Endothelial cell of umbilical vein (primary cell): ENCODE measurements at regions not wholly inside any gene's neighbourhood (a gene's known extent, or its start where the extent isn't known, plus 50 kb on each side); places are given as distances from the start of the nearest gene placed in this dataset.

Experiments used
- BruUV-seq: library from RNA; stranded (reverse); fragments of 400-500 nt; replicated peaks from 2 replicates; lab custom pipeline; 2021; lab: Mats Ljungman, UMichigan
- CTCF ChIA-PET: fragments of 300-600, 350-600 bp; sonication (Branson Sonifier 250); formaldehyde crosslinking; loops from one replicate; lab custom pipeline; 2021; ENCODE audit warnings: antibody characterized with exemption, inconsistent platforms; lab: Charles Lee
- POLR2A ChIA-PET: fragments of 300-600, 350-600 bp; sonication (Branson Sonifier 250); formaldehyde crosslinking; loops from one replicate; lab custom pipeline; 2021; ENCODE audit warnings: antibody characterized with exemption, inconsistent platforms; lab: Charles Lee
- DNase-seq: peaks from one replicate; pipeline ENCODE4 v3.0.0-alpha.2; 2011; ENCODE audit warnings: low read depth, low spot score
- FAIRE-seq: peaks from 2 replicates; lab custom pipeline; 2011; peaks lifted over from hg19 to GRCh38; lab: Jason Lieb, UNC
- H2AFZ ChIP-seq: 2 replicates; pipeline ENCODE4 v1.6.0; 2012; ENCODE audit warnings: low read depth, low read length, control low read depth, inconsistent platforms
- H3K27ac ChIP-seq: 2 replicates; pipeline ENCODE4 v1.5.1; 2011; ENCODE audit warnings: low read depth, mild to moderate bottlenecking, control low read depth, low read length, moderate library complexity; ENCODE audit not compliant: insufficient read depth
- H3K27me3 ChIP-seq, 2 experiments: 2 replicates each; pipeline versions ENCODE4 v1.6.0 to v1.6.1; 2011; ENCODE audit warnings: low read length in 2 of 2, mixed read lengths in 1 of 2; ENCODE audit not compliant: control insufficient read depth in 2 of 2, insufficient read depth in 2 of 2
- H3K36me3 ChIP-seq, 2 experiments: 2 replicates in 1 of 2; 3 replicates in 1 of 2; pipeline ENCODE4 v1.5.1; 2011; ENCODE audit warnings: low read length in 2 of 2, mild to moderate bottlenecking in 1 of 2, moderate library complexity in 1 of 2; ENCODE audit not compliant: control insufficient read depth in 2 of 2, insufficient read depth in 2 of 2; ENCODE audit errors: extremely low read depth in 1 of 2
- H3K4me1 ChIP-seq: 3 replicates; pipeline ENCODE4 v1.5.1; 2011; ENCODE audit warnings: mild to moderate bottlenecking, low read length; ENCODE audit not compliant: control insufficient read depth, insufficient read depth; ENCODE audit errors: extremely low read depth
- H3K4me2 ChIP-seq: 2 replicates; pipeline ENCODE4 v1.6.1; 2011; ENCODE audit warnings: low read length, control low read depth, mixed read lengths; ENCODE audit not compliant: insufficient read depth
- H3K4me3 ChIP-seq, 3 experiments: fragments of 200-600 bp in 1 of 3; sonication (generic), shearing (Covaris generic) in 1 of 3; replicated peaks in 1 of 3; 2 replicates each; pipeline ENCODE4 v1.5.1; 2011 to 2016; ENCODE audit warnings: control low read depth in 3 of 3, low read length in 3 of 3, mild to moderate bottlenecking in 2 of 3, inconsistent platforms in 1 of 3, low read depth in 1 of 3, moderate library complexity in 1 of 3; ENCODE audit not compliant: insufficient read depth in 1 of 3
- H3K79me2 ChIP-seq: 2 replicates; pipeline ENCODE4 v1.6.0; 2012; ENCODE audit warnings: low read length, inconsistent platforms; ENCODE audit not compliant: control insufficient read depth, insufficient read depth
- H3K9ac ChIP-seq: replicated peaks from 2 replicates; pipeline ENCODE3; 2011; ENCODE audit warnings: low read length, control low read depth; ENCODE audit not compliant: insufficient read depth; ENCODE audit errors: extremely low read depth
- H3K9me1 ChIP-seq: replicated peaks from 3 replicates; pipeline ENCODE4 v1.6.0; 2011; ENCODE audit warnings: mild to moderate bottlenecking, low read length; ENCODE audit not compliant: control insufficient read depth, insufficient read depth; ENCODE audit errors: extremely low read depth
- H3K9me3 ChIP-seq: replicated peaks from 2 replicates; pipeline ENCODE4 v1.5.1; 2012; ENCODE audit warnings: low read length, inconsistent platforms; ENCODE audit not compliant: control insufficient read depth, insufficient read depth
- H4K20me1 ChIP-seq: replicated peaks from 2 replicates; pipeline ENCODE3; 2011; ENCODE audit warnings: mild to moderate bottlenecking, low read length; ENCODE audit not compliant: control insufficient read depth, insufficient read depth; ENCODE audit errors: extremely low read depth
- CTCF ChIP-seq, 2 donors: IDR thresholded peaks; 1 replicate in 1 of 2; 2 replicates in 1 of 2; pipeline ENCODE4 v1.5.1; 2011; ENCODE audit warnings: low read length in 2 of 2, mild to moderate bottlenecking in 2 of 2, moderate library complexity in 2 of 2, control low read depth in 1 of 2, inconsistent platforms in 1 of 2, low read depth in 1 of 2; ENCODE audit not compliant: insufficient read depth in 1 of 2; ENCODE audit errors: extremely low read depth in 1 of 2
- EZH2 ChIP-seq: IDR thresholded peaks from 2 replicates; pipeline ENCODE4 v1.6.1; 2012; ENCODE audit warnings: borderline replicate concordance, low read depth, mild to moderate bottlenecking, moderate library complexity, low read length, inconsistent platforms; ENCODE audit not compliant: severe bottlenecking
- FOS ChIP-seq: IDR thresholded peaks from 2 replicates; pipeline ENCODE4 v1.6.1; 2011; ENCODE audit warnings: mild to moderate bottlenecking, low read length, moderate library complexity, borderline replicate concordance; ENCODE audit not compliant: insufficient read depth
- GATA2 ChIP-seq: IDR thresholded peaks from 2 replicates; pipeline ENCODE4 v1.7.0; 2011; ENCODE audit warnings: low read depth, mild to moderate bottlenecking, moderate library complexity, mixed read lengths, low read length; ENCODE audit not compliant: insufficient read length, insufficient read depth
- JUN ChIP-seq: IDR thresholded peaks from 2 replicates; pipeline ENCODE4 v1.6.1; 2011; ENCODE audit warnings: borderline replicate concordance, low read depth; ENCODE audit not compliant: insufficient read length, insufficient read depth
- MYC ChIP-seq: IDR thresholded peaks from one replicate; pipeline ENCODE4 v1.6.1; 2011; ENCODE audit warnings: mild to moderate bottlenecking, low read depth, low read length
- POLR2A ChIP-seq: IDR thresholded peaks from 2 replicates; pipeline ENCODE4 v1.6.1; 2012; ENCODE audit warnings: low read depth, mild to moderate bottlenecking, control low read depth, low read length
- POLR2AphosphoS5 ChIP-seq: IDR thresholded peaks from 2 replicates; pipeline ENCODE4 v1.6.1; 2012; ENCODE audit warnings: low read depth, mild to moderate bottlenecking, control low read depth, low read length, moderate library complexity; ENCODE audit not compliant: insufficient read depth
- dilution Hi-C: fragments of 300-500 bp; cut with MboI; formaldehyde crosslinking; loops from one replicate; pipeline ENCODE4 v1.15.0; 2019; ENCODE audit warnings: low sequenced_read_pairs; ENCODE audit not compliant: extremely low pct_ligation_motif_present
- intact Hi-C: fragments of 100-400 bp; cut with micrococcal nuclease; formaldehyde crosslinking; loops from one replicate; pipeline ENCODE4 v1.10.0; 2022
- TF ChIP-seq, protein P1 (sequence below): IDR thresholded peaks from 2 replicates; pipeline ENCODE4 v1.6.1; 2011; ENCODE audit not compliant: insufficient read depth, insufficient read length

GRCh38 chr3:30097022-30097650, 509.3 kb upstream of the TGFBR2 start:
- FAIRE-seq (no peak), DNase-seq (no peak)
- Histone ChIP-seq H3K4me1 (no peaks in the 10 kb centered on the region), H3K9me3 (no peaks in the 10 kb centered on the region), H3K27ac (no peak overlapping the region), H3K27me3 (no peaks in the 10 kb centered on the region), H3K36me3 (no peaks in the 10 kb centered on the region), H3K4me3 (no peak overlapping the region), H3K79me2 (no peaks in the 10 kb centered on the region), H3K4me2 (no peak overlapping the region), H4K20me1 (no peaks in the 10 kb centered on the region), H3K9me1 (no peaks in the 10 kb centered on the region), H2AFZ (no peak overlapping the region), H3K9ac (no peak overlapping the region)
- POLR2A ChIA-PET = no interaction called here
- BruUV-seq = no TSS peak
- intact Hi-C loops = no loop called here
- dilution Hi-C loops = no loop called here
- CTCF ChIA-PET = interaction anchor here (1.3 to 1.9 kb wide), 3 partner anchors 12 to 102 kb away, joined by 3 to 7 read pairs (median 3); no protein-coding TSS in a partner anchor
- no peak for TF ChIP-seq FOS
- no peak for TF ChIP-seq GATA2
- TF ChIP-seq POLR2A = no peak
- no peak for TF ChIP-seq EZH2
- TF ChIP-seq, protein P1, sequence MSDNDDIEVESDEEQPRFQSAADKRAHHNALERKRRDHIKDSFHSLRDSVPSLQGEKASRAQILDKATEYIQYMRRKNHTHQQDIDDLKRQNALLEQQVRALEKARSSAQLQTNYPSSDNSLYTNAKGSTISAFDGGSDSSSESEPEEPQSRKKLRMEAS = no peak
- no peak for TF ChIP-seq MYC
- TF ChIP-seq POLR2AphosphoS5 = no peak
- TF ChIP-seq JUN = no peak
- TF ChIP-seq CTCF (IDR thresholded peaks at IDR 0.05; ENCODE audit: extremely low read depth in 1 of 2, insufficient read depth in 1 of 2, low read depth in 1 of 2, low read length in 2 of 2) = no peak
